ENCODE measurements at regions not wholly inside any gene's neighbourhood (a gene's known extent, or its start where the extent isn't known, plus 50 kb on each side); places are given as distances from the start of the nearest gene placed in this dataset.

DNA sequence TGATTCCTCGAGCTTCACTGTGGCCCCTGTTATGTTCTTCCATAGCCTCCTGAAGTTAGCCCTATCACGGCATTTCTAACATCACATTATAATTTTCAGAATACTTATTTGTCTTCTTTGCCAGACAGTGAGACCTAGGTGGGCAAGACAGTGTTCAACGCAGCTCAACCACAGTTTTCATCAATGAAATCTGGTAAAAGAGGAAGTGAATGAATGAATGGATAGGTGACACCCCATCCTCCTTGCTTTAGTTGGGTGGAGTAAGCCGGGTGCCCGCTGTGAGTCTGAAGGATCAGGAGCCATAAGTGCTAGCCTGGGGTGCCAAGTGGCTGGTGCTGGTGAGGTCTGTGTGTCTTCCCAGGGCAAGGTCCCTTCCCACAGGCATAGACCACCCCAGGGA is 60.2 kb upstream of the MTNR1B start:
- no peak overlapping the region for H3K27ac ChIP-seq (ENCODE audit: low read depth in 1 of 2, low read length in 2 of 2)
- Mint-ChIP-seq H3K4me3 (no peak overlapping the region), H3K4me1 (ENCODE audit: low read depth) (no peaks in the 10 kb centered on the region), H3K36me3 (ENCODE audit: low read depth) (no peaks in the 10 kb centered on the region), H3K27me3 (no peaks in the 10 kb centered on the region), H3K27ac (no peak overlapping the region), H3K9me3 (no peaks in the 10 kb centered on the region)
- DNase-seq (no peak), ATAC-seq (ENCODE audit: poor library complexity) (no peak)
- H3K4me1 ChIP-seq (ENCODE audit: insufficient read depth, low read length) = no peaks in the 10 kb centered on the region
- H3K9me3 ChIP-seq (ENCODE audit: control insufficient read depth in 1 of 2, insufficient read depth in 1 of 2, low read length in 2 of 2) = no peaks in the 10 kb centered on the region
- POLR2A ChIA-PET = no interaction called here
- TF ChIP-seq CTCF (IDR thresholded peaks at IDR 0.05) = no peak
- CTCF ChIA-PET = no interaction called here
- H3K36me3 ChIP-seq (ENCODE audit: insufficient read depth, low read length) = no peaks in the 10 kb centered on the region
- no peak overlapping the region for H3K4me3 ChIP-seq (ENCODE audit: low read length)
- intact Hi-C loops (cut with DNase I, micrococcal nuclease) = no loop called here
- peaks cover 0 to 2% of the 10 kb centered on the region in 2 experiments for H3K27me3 ChIP-seq (ENCODE audit: control insufficient read depth in 1 of 2, insufficient read depth in 2 of 2, low read length in 2 of 2)

DNA sequence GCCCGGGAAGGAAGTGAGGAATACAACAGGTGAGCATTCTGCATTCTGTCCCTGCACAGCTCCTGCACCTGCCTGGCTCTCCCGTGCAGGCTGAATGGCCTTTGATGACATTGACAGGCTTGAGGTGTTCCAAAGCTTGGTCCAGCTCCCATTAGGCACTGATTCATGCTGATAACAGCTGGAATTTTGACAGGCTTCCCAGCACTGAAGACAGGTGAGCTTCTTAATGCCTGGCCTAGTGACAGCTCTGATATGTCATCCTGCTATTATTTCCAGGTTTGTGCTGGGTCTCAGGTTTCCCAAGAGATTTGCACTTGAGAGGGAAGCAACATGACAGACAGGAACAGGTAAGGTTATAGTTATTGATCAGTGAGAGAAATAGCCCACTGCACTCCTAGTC is 58.0 kb upstream of the MTNR1B start:
- ATAC-seq (ENCODE audit: poor library complexity) = no peak
- intact Hi-C loops (cut with DNase I, micrococcal nuclease) = no loop called here
- no peaks in the 10 kb centered on the region for H3K4me1 ChIP-seq (ENCODE audit: insufficient read depth, low read length)
- no peaks in the 10 kb centered on the region for H3K36me3 ChIP-seq (ENCODE audit: insufficient read depth, low read length)
- H3K27ac Mint-ChIP-seq = no peak overlapping the region
- no peaks in the 10 kb centered on the region for H3K36me3 Mint-ChIP-seq (ENCODE audit: low read depth)
- H3K4me3 ChIP-seq (ENCODE audit: low read length) = no peak overlapping the region
- no peaks in the 10 kb centered on the region for H3K27me3 Mint-ChIP-seq
- no peaks in the 10 kb centered on the region for H3K27me3 ChIP-seq (ENCODE audit: control insufficient read depth in 1 of 2, insufficient read depth in 2 of 2, low read length in 2 of 2)
- no peak overlapping the region for H3K4me3 Mint-ChIP-seq
- CTCF ChIA-PET = no interaction called here
- no peak overlapping the region for H3K27ac ChIP-seq (ENCODE audit: low read depth in 1 of 2, low read length in 2 of 2)
- no peak for DNase-seq
- POLR2A ChIA-PET = no interaction called here
- peaks cover 0 to 9% of the 10 kb centered on the region in 2 experiments for H3K9me3 ChIP-seq (ENCODE audit: control insufficient read depth in 1 of 2, insufficient read depth in 1 of 2, low read length in 2 of 2)
- TF ChIP-seq CTCF (IDR thresholded peaks at IDR 0.05) = no peak
- H3K4me1 Mint-ChIP-seq (ENCODE audit: low read depth) = no peaks in the 10 kb centered on the region
- H3K9me3 Mint-ChIP-seq = no peaks in the 10 kb centered on the region

DNA sequence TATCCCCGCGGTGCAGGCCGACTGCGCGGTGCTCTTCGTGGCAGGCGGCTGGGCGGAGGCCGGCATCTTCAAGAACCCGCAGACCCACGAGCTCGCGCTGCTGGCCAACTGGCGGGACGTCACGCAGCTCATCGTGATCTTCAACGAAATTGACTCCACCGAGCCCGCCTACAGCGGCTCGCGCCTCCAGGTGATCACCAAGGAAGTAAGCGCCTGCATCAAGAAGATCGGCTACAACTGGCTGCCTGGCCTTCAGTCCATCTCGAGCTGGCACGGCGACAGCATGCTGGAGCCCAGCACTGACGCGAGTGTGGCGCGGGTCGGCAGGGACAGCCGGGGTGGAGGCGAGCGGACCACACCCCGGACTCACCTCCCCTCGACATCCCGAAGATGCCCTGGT is 53.9 kb upstream of the MTNR1B start:
- Mint-ChIP-seq H3K4me3 (no peak overlapping the region), H3K27ac (no peak overlapping the region), H3K9me3 (no peaks in the 10 kb centered on the region), H3K36me3 (ENCODE audit: low read depth) (no peaks in the 10 kb centered on the region), H3K27me3 (no peaks in the 10 kb centered on the region), H3K4me1 (ENCODE audit: low read depth) (no peaks in the 10 kb centered on the region)
- Histone ChIP-seq H3K36me3 (ENCODE audit: insufficient read depth, low read length) (no peaks in the 10 kb centered on the region), H3K27me3 (ENCODE audit: control insufficient read depth in 1 of 2, insufficient read depth in 2 of 2, low read length in 2 of 2) (no peaks in the 10 kb centered on the region), H3K4me3 (ENCODE audit: low read length) (no peak overlapping the region), H3K9me3 (ENCODE audit: control insufficient read depth in 1 of 2, insufficient read depth in 1 of 2, low read length in 2 of 2) (peaks cover 0 to 9% of the 10 kb centered on the region in 2 experiments), H3K27ac (ENCODE audit: low read depth in 1 of 2, low read length in 2 of 2) (no peak overlapping the region), H3K4me1 (ENCODE audit: insufficient read depth, low read length) (no peaks in the 10 kb centered on the region)
- ATAC-seq (ENCODE audit: poor library complexity) (no peak), DNase-seq (no peak)
- ChIA-PET POLR2A (no interaction called here), CTCF (no interaction called here)
- TF ChIP-seq CTCF (IDR thresholded peaks at IDR 0.05) = no peak
- intact Hi-C loops (cut with DNase I, micrococcal nuclease) = no loop called here
